ENCODE measurements at regions not wholly inside any gene's neighbourhood (a gene's known extent, or its start where the extent isn't known, plus 50 kb on each side); places are given as distances from the start of the nearest gene placed in this dataset.
"Not testable (repeated sequence)": the region's sequence is repeated elsewhere in the genome, so short reads cannot be mapped to it uniquely, and the experiment has no call there.

DNA sequence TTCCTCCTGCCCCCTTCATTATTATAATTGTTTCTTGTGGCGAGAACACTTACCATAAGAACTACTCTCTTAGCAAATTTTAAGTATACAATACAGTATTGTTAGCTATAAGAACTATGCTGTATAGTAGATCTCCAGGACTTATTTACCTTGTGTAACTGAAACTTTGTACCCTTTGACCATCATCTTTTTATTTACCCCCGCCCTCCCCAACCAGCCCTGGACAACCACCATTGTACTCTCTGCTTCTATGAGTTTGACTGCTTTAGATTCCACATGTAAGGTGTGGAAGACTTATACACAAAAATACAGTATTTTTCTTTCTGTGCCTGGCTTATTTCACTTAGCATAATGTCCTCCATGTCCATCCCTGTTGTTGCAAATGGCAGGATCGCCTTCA is 161.1 kb downstream of the PHF8 start:
- no peaks in the 10 kb centered on the region for H3K4me1 Mint-ChIP-seq (ENCODE audit: low read depth)

DNA sequence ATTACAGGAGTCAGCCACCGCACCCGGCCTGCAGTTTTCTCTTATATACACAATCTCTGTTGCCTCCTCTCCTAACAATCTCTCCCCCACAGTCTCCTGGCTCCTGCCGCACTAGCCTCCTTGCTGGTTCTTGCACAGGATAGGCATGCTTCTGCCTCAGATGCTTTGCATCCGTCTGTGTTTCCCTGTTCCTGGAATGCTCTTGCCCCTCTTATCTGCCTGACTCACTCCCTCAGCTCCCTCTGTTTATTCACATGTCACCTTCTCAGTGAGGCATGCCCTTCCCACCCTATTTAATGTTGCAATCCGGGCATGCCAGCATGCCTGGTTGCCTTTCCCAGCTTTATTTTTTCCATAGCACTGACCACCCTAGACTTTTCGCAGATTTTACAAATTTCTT is 161.9 kb downstream of the PHF8 start:
- Mint-ChIP-seq H3K36me3 (ENCODE audit: low read depth) (no peaks in the 10 kb centered on the region), H3K4me3 (no peak overlapping the region), H3K27ac (no peak overlapping the region), H3K9me3 (no peaks in the 10 kb centered on the region), H3K27me3 (peaks cover 3% of the 10 kb centered on the region), H3K4me1 (ENCODE audit: low read depth) (no peaks in the 10 kb centered on the region)
- no peak for DNase-seq
- TF ChIP-seq, protein P1, sequence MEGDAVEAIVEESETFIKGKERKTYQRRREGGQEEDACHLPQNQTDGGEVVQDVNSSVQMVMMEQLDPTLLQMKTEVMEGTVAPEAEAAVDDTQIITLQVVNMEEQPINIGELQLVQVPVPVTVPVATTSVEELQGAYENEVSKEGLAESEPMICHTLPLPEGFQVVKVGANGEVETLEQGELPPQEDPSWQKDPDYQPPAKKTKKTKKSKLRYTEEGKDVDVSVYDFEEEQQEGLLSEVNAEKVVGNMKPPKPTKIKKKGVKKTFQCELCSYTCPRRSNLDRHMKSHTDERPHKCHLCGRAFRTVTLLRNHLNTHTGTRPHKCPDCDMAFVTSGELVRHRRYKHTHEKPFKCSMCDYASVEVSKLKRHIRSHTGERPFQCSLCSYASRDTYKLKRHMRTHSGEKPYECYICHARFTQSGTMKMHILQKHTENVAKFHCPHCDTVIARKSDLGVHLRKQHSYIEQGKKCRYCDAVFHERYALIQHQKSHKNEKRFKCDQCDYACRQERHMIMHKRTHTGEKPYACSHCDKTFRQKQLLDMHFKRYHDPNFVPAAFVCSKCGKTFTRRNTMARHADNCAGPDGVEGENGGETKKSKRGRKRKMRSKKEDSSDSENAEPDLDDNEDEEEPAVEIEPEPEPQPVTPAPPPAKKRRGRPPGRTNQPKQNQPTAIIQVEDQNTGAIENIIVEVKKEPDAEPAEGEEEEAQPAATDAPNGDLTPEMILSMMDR (IDR thresholded peaks at IDR 0.05) = no peak
- no peak for ATAC-seq
- ChIA-PET POLR2A (no interaction called here), CTCF (no interaction called here)
- intact Hi-C loops (cut with micrococcal nuclease) = no loop called here

More for the DNA sequence above, 161.1 kb downstream of the PHF8 start:
- ATAC-seq = no peak
- TF ChIP-seq, protein P1 (IDR thresholded peaks at IDR 0.05) = no peak
- no peaks in the 10 kb centered on the region for H3K36me3 Mint-ChIP-seq (ENCODE audit: low read depth)
- H3K27ac Mint-ChIP-seq = no peak overlapping the region
- CTCF ChIA-PET = no interaction called here
- no peaks in the 10 kb centered on the region for H3K9me3 Mint-ChIP-seq
- no peak overlapping the region for H3K4me3 Mint-ChIP-seq
- intact Hi-C loops (cut with micrococcal nuclease) = no loop called here
- H3K27me3 Mint-ChIP-seq = peaks cover 3% of the 10 kb centered on the region
- POLR2A ChIA-PET = no interaction called here
- no peak for DNase-seq

DNA sequence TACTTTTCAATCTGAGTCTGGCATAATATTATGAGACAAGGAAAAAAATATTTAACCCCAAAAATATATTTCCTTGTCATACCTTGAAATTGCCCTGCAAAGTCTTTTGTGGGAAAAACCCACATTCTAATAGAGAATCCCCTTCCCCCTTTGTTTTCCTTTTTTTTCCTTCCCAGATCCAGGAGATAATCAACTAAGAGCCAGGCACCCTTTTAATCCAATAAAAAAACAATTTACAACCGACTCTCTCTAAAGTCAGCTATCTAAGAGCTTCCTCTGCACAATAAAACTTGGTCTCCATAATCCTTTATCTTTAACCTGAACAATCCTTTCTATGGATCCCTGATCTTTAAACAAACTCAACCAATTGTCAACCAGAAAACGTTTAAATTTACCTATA is 163.5 kb downstream of the PHF8 start:
- ATAC-seq; H3K27me3 Mint-ChIP-seq; intact Hi-C loops (cut with micrococcal nuclease); CTCF ChIA-PET; H3K9me3 Mint-ChIP-seq; POLR2A ChIA-PET; H3K36me3 Mint-ChIP-seq (ENCODE audit: low read depth); H3K4me3 Mint-ChIP-seq; DNase-seq; H3K27ac Mint-ChIP-seq; H3K4me1 Mint-ChIP-seq (ENCODE audit: low read depth): not testable (repeated sequence)

DNA sequence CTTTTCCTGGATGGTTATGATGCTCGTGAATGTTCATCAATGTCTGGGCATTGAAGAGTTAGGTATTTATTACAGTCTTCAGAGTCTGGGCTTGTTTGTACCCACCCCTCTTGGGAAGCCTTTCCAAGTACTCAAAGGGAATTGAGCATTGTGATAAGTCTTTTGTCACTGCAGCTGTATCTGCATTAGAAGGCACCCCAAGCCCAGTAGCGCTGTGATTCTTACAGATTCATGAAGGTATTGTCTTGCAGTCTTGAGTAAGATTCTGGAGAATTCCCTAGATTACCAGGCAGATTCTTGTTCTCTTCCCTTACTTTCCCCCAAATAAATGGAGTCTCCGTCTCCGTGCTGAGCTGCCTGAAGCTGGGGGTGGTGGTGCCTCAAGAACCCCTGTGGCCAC is 173.4 kb upstream of the HUWE1 start:
- Mint-ChIP-seq H3K4me3 (no peak overlapping the region), H3K27ac (no peak overlapping the region), H3K4me1 (ENCODE audit: low read depth) (no peaks in the 10 kb centered on the region), H3K36me3 (ENCODE audit: low read depth) (no peaks in the 10 kb centered on the region), H3K9me3 (no peaks in the 10 kb centered on the region), H3K27me3 (no peaks in the 10 kb centered on the region)
- POLR2A ChIA-PET = no interaction called here
- CTCF ChIA-PET = no interaction called here
- ATAC-seq (no peak), DNase-seq (no peak)
- TF ChIP-seq, protein P1 (IDR thresholded peaks at IDR 0.05) = no peak
- intact Hi-C loops (cut with micrococcal nuclease) = no loop called here

DNA sequence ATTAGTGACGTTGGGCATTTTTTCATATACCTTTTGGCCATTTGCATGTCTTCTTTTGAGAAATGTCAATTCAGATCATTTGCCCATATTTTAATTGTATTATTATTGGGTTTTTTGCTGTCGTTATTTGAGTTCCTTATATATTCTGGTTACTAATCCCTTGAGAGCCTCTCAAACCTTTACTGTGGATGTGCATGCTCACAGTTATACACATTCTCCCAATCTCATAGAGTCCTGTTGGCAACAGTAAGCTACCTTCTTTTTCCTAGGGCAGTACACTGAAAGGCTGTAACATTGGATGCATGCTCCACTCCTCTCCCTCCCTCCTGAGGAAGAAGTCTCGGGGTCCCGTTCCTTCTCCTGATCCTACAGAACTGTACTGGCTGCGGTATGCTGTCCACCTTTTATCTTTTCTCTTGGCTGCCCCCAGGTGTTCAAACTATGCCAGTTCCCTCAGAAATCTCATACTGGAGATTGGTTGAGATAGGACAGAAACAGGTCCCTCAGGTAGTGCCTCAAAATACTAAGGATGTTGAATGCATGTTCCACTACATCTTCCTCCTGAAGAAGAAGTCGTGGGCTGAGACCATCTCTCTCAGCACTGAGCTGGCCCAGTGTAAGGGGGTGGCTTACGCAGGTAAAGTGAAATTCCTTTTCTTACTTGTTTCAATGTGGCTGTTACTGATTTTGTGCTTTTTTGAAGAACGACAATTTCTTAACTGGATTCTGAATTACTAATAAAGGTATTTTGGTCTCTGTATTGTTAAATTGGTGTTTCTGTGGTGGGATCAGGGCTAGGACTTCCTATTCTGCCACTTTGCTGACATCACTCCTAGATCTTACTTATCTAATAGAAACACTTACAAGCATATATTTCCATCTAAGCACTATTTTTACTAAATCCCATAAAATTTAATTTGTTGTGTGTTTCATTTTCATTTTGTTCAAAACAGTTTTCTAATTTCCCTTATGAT is 145.4 kb upstream of the HUWE1 start:
- CTCF ChIA-PET = interaction anchor here (0.9 to 1.4 kb wide), 3 partner anchors 146 to 158 kb away, joined by 3 to 4 read pairs (median 4); partner anchors contain the start of gene HUWE1
- intact Hi-C loops (cut with micrococcal nuclease) = loop anchor here (5.0 kb wide), 1 partner anchor 150 kb away; no protein-coding TSS in a partner anchor
- ATAC-seq = peak; percentile 89
- DNase-seq = peak; percentile 64
- Mint-ChIP-seq H3K9me3 (peaks cover 1% of the 10 kb centered on the region), H3K27me3 (no peaks in the 10 kb centered on the region), H3K4me1 (ENCODE audit: low read depth) (peaks cover 15% of the 10 kb centered on the region), H3K36me3 (ENCODE audit: low read depth) (no peaks in the 10 kb centered on the region), H3K4me3 (peak overlapping the region; percentile 8), H3K27ac (peak overlapping the region; percentile 46)
- POLR2A ChIA-PET = no interaction called here
- TF ChIP-seq, protein P1 (IDR thresholded peaks at IDR 0.05) = peak; percentile 54

Data from activated CD8-positive, alpha-beta T cell treated with anti-CD3 and anti-CD28 coated beads for 36 hours (primary cell).